Mesenchymal stem cell (in vitro differentiated cells and primary cell): ENCODE measurements at regions not wholly inside any gene's neighbourhood (a gene's known extent, or its start where the extent isn't known, plus 50 kb on each side); places are given as distances from the start of the nearest gene placed in this dataset.
A peak's percentile ranks its signal among the peaks of the same experiment; 100 is the strongest.

Source experiments
- DNase-seq: peaks from one replicate; pipeline ENCODE4 v3.0.0-alpha.2; 2013
- H2AFZ ChIP-seq: one replicate; pipeline ENCODE4 v1.6.1; 2013; ENCODE audit warnings: low read depth, mild to moderate bottlenecking, control low read depth, inconsistent platforms, low read length, moderate library complexity
- H2AK5ac ChIP-seq: 2 replicates; pipeline ENCODE4 v1.6.1; 2013; ENCODE audit warnings: low read length, moderate library complexity, mild to moderate bottlenecking, inconsistent platforms; ENCODE audit not compliant: severe bottlenecking
- H2BK120ac ChIP-seq: one replicate; pipeline ENCODE4 v1.6.1; 2013; ENCODE audit warnings: low read depth, mild to moderate bottlenecking, inconsistent platforms, low read length, moderate library complexity
- H2BK12ac ChIP-seq, 2 experiments: one replicate each; pipeline ENCODE4 v1.6.1; 2013; ENCODE audit warnings: inconsistent platforms in 2 of 2, low read length in 2 of 2, mild to moderate bottlenecking in 2 of 2, moderate library complexity in 2 of 2, control low read depth in 1 of 2
- H2BK15ac ChIP-seq: one replicate; pipeline ENCODE4 v1.6.1; 2013; ENCODE audit warnings: mild to moderate bottlenecking, low read depth, inconsistent platforms; ENCODE audit not compliant: poor library complexity, severe bottlenecking
- H2BK5ac ChIP-seq: 2 replicates; pipeline ENCODE4 v1.6.1; 2013; ENCODE audit warnings: low read depth, mild to moderate bottlenecking, low read length, control low read depth, inconsistent platforms; ENCODE audit not compliant: poor library complexity, severe bottlenecking
- H3K14ac ChIP-seq, 2 experiments: one replicate each; pipeline ENCODE4 v1.6.1; 2013; ENCODE audit warnings: inconsistent platforms in 2 of 2, low read length in 2 of 2, control low read depth in 1 of 2, mild to moderate bottlenecking in 1 of 2, moderate library complexity in 1 of 2
- H3K18ac ChIP-seq, 2 experiments: one replicate each; pipeline ENCODE4 v1.6.1; 2013; ENCODE audit warnings: inconsistent platforms in 2 of 2, low read length in 2 of 2, control low read depth in 1 of 2, low read depth in 1 of 2, mild to moderate bottlenecking in 1 of 2
- H3K23ac ChIP-seq, 2 experiments: one replicate each; pipeline ENCODE4 v1.6.1; 2013; ENCODE audit warnings: inconsistent platforms in 2 of 2, low read length in 2 of 2, mild to moderate bottlenecking in 2 of 2, moderate library complexity in 2 of 2, control low read depth in 1 of 2
- H3K27ac ChIP-seq: 2 replicates; pipeline ENCODE4 v1.5.1; 2013; ENCODE audit warnings: mild to moderate bottlenecking, moderate library complexity, low read length, control low read depth, inconsistent platforms; ENCODE audit not compliant: poor library complexity, severe bottlenecking
- H3K27me3 ChIP-seq, 2 experiments: 2 replicates each; pipeline versions ENCODE4 v1.6.1 to v1.7.0; 2013; ENCODE audit warnings: low read length in 2 of 2, mild to moderate bottlenecking in 2 of 2, moderate library complexity in 2 of 2, control low read depth in 1 of 2, inconsistent platforms in 1 of 2; ENCODE audit not compliant: control insufficient read depth in 1 of 2, insufficient read depth in 1 of 2
- H3K36me3 ChIP-seq, 2 experiments: 2 replicates each; pipeline versions ENCODE4 v1.6.1 to v1.7.0; 2013; ENCODE audit warnings: low read length in 2 of 2, control low read depth in 1 of 2, inconsistent platforms in 1 of 2, low read depth in 1 of 2, mild to moderate bottlenecking in 1 of 2; ENCODE audit not compliant: insufficient read depth in 2 of 2, control insufficient read depth in 1 of 2
- H3K4ac ChIP-seq, 2 experiments: one replicate each; pipeline ENCODE4 v1.6.1; 2013; ENCODE audit warnings: inconsistent platforms in 2 of 2, low read length in 2 of 2, mild to moderate bottlenecking in 2 of 2, moderate library complexity in 2 of 2, control low read depth in 1 of 2, low read depth in 1 of 2
- H3K4me1 ChIP-seq: 2 replicates; pipeline ENCODE4 v1.6.1; 2013; ENCODE audit warnings: low read depth, low read length, control low read depth; ENCODE audit not compliant: control insufficient read depth, insufficient read depth
- H3K4me2 ChIP-seq: 2 replicates; pipeline ENCODE4 v1.6.1; 2013; ENCODE audit warnings: low read length, mild to moderate bottlenecking, inconsistent platforms; ENCODE audit not compliant: poor library complexity, severe bottlenecking
- H3K4me3 ChIP-seq, 2 experiments: 2 replicates each; pipeline versions ENCODE4 v1.5.1 to v1.7.0; 2013; ENCODE audit warnings: low read length in 2 of 2, mild to moderate bottlenecking in 2 of 2, control low read depth in 1 of 2, low read depth in 1 of 2; ENCODE audit not compliant: insufficient read depth in 1 of 2
- H3K79me1 ChIP-seq: replicated peaks from 2 replicates; pipeline ENCODE4 v1.6.1; 2013; ENCODE audit warnings: mild to moderate bottlenecking, control low read depth, low read length, inconsistent platforms; ENCODE audit not compliant: poor library complexity, severe bottlenecking
- H3K9ac ChIP-seq: 2 replicates; pipeline ENCODE4 v1.7.0; 2013; ENCODE audit warnings: mild to moderate bottlenecking, low read length, moderate library complexity
- H3K9me3 ChIP-seq: 2 replicates; pipeline ENCODE4 v1.7.0; 2013; ENCODE audit warnings: mild to moderate bottlenecking, low read length; ENCODE audit not compliant: control insufficient read depth
- H4K8ac ChIP-seq: one replicate; pipeline ENCODE4 v1.6.1; 2013; ENCODE audit warnings: inconsistent platforms, mild to moderate bottlenecking, low read length, moderate library complexity
- H4K91ac ChIP-seq: one replicate; pipeline ENCODE4 v1.6.1; 2013; ENCODE audit warnings: mild to moderate bottlenecking, low read length, inconsistent platforms
- WGBS: methylation state at CpG from one replicate; pipeline ENCODE4 v1.1.7; 2013; ENCODE audit warnings: mixed read lengths; 5-methylcytosine and 5-hydroxymethylcytosine counted together

GRCh38 chrX:42531441-42531840 lies 246.5 kb downstream of the PPP1R2C start:
- no peak overlapping the region for H3K4me3 ChIP-seq

GRCh38 chrX:42530027-42530426 lies 247.9 kb downstream of the PPP1R2C start:
- no CpG with 5 or more reads among the region's 1 CpG for WGBS
- no peak overlapping the region for H2AFZ ChIP-seq

More at GRCh38 chrX:42531441-42531840, 246.5 kb downstream of the PPP1R2C start:
- peaks cover 1% of the 10 kb centered on the region for H3K4me1 ChIP-seq
- no peak overlapping the region for H3K23ac ChIP-seq
- H3K79me1 ChIP-seq = no peaks in the 10 kb centered on the region
- H3K27ac ChIP-seq = no peak overlapping the region
- no peak overlapping the region for H3K4me2 ChIP-seq
- no peak overlapping the region for H3K18ac ChIP-seq
- H2AK5ac ChIP-seq = no peak overlapping the region
- DNase-seq = no peak
- H3K4ac ChIP-seq = no peak overlapping the region
- H2AFZ ChIP-seq = no peak overlapping the region
- peaks cover 0 to 6% of the 10 kb centered on the region in 2 experiments for H3K27me3 ChIP-seq
- H3K9me3 ChIP-seq = no peaks in the 10 kb centered on the region
- 44% methylated on average over 1 of the region's 2 CpGs for WGBS
- H2BK15ac ChIP-seq = no peak overlapping the region
- no peaks in the 10 kb centered on the region for H3K36me3 ChIP-seq
- H2BK120ac ChIP-seq = no peak overlapping the region
- no peak overlapping the region for H3K9ac ChIP-seq
- H2BK12ac ChIP-seq = no peak overlapping the region
- no peak overlapping the region for H3K14ac ChIP-seq
- H4K8ac ChIP-seq = no peak overlapping the region
- H4K91ac ChIP-seq = no peak overlapping the region
- H2BK5ac ChIP-seq = no peak overlapping the region

GRCh38 chrX:42524379-42524778 lies 253.6 kb downstream of the PPP1R2C start:
- H2AK5ac ChIP-seq = no peak overlapping the region
- H3K18ac ChIP-seq = no peak overlapping the region
- peaks cover 2% of the 10 kb centered on the region for H3K4me1 ChIP-seq
- H3K4me3 ChIP-seq = no peak overlapping the region
- no peaks in the 10 kb centered on the region for H3K36me3 ChIP-seq
- H2BK5ac ChIP-seq = no peak overlapping the region
- no peak overlapping the region for H4K8ac ChIP-seq
- H3K4me2 ChIP-seq = no peak overlapping the region
- H3K14ac ChIP-seq = no peak overlapping the region
- WGBS = 67% methylated on average over 1 of the region's 1 CpG
- no peak for DNase-seq
- no peak overlapping the region for H2BK12ac ChIP-seq
- H3K23ac ChIP-seq = no peak overlapping the region
- no peak overlapping the region for H2BK120ac ChIP-seq
- peak overlapping the region; percentile 97 for H3K27ac ChIP-seq
- H3K27me3 ChIP-seq = no peaks in the 10 kb centered on the region
- no peak overlapping the region for H3K9ac ChIP-seq
- H3K4ac ChIP-seq = no peak overlapping the region
- no peaks in the 10 kb centered on the region for H3K9me3 ChIP-seq
- no peak overlapping the region for H2AFZ ChIP-seq
- no peak overlapping the region for H4K91ac ChIP-seq
- H2BK15ac ChIP-seq = no peak overlapping the region
- H3K79me1 ChIP-seq = no peaks in the 10 kb centered on the region

More at GRCh38 chrX:42530027-42530426, 247.9 kb downstream of the PPP1R2C start:
- DNase-seq = peak; percentile 3
- H4K8ac ChIP-seq = no peak overlapping the region
- no peak overlapping the region for H2BK15ac ChIP-seq
- peaks cover 1% of the 10 kb centered on the region for H3K4me1 ChIP-seq
- peaks cover 0 to 6% of the 10 kb centered on the region in 2 experiments for H3K27me3 ChIP-seq
- H3K27ac ChIP-seq = no peak overlapping the region
- no peak overlapping the region for H3K9ac ChIP-seq
- no peak overlapping the region for H3K4ac ChIP-seq
- H3K18ac ChIP-seq = no peak overlapping the region
- no peak overlapping the region for H2BK12ac ChIP-seq
- H2BK5ac ChIP-seq = no peak overlapping the region
- no peak overlapping the region for H4K91ac ChIP-seq
- no peak overlapping the region for H3K4me2 ChIP-seq
- no peak overlapping the region for H3K23ac ChIP-seq
- no peaks in the 10 kb centered on the region for H3K9me3 ChIP-seq
- no peak overlapping the region for H2BK120ac ChIP-seq
- no peak overlapping the region for H2AK5ac ChIP-seq
- no peaks in the 10 kb centered on the region for H3K79me1 ChIP-seq
- H3K4me3 ChIP-seq = no peak overlapping the region
- H3K36me3 ChIP-seq = no peaks in the 10 kb centered on the region
- H3K14ac ChIP-seq = no peak overlapping the region

GRCh38 chrX:42519666-42520231 lies 258.2 kb downstream of the PPP1R2C start:
- H3K4ac ChIP-seq = no peak overlapping the region
- H2BK15ac ChIP-seq = no peak overlapping the region
- H3K4me3 ChIP-seq = no peak overlapping the region
- no peak overlapping the region for H2BK120ac ChIP-seq
- H3K9me3 ChIP-seq = no peaks in the 10 kb centered on the region
- no peak overlapping the region for H2BK12ac ChIP-seq
- no peak overlapping the region for H2AFZ ChIP-seq
- H3K79me1 ChIP-seq = no peaks in the 10 kb centered on the region
- no peak overlapping the region for H3K4me2 ChIP-seq
- no peak overlapping the region for H4K8ac ChIP-seq
- H4K91ac ChIP-seq = no peak overlapping the region
- H2AK5ac ChIP-seq = no peak overlapping the region
- no peak overlapping the region for H3K18ac ChIP-seq
- H2BK5ac ChIP-seq = no peak overlapping the region
- no peaks in the 10 kb centered on the region for H3K27me3 ChIP-seq
- H3K14ac ChIP-seq = no peak overlapping the region
- no peak overlapping the region for H3K9ac ChIP-seq
- no peak overlapping the region for H3K27ac ChIP-seq
- peak; percentile 7 for DNase-seq
- no CpG with 5 or more reads among the region's 1 CpG for WGBS
- H3K36me3 ChIP-seq = no peaks in the 10 kb centered on the region
- peaks cover 2% of the 10 kb centered on the region for H3K4me1 ChIP-seq
- no peak overlapping the region for H3K23ac ChIP-seq
